ENCODE measurements at regions not wholly inside any gene's neighbourhood (a gene's known extent, or its start where the extent isn't known, plus 50 kb on each side); places are given as distances from the start of the nearest gene placed in this dataset.
"Not testable (repeated sequence)": the region's sequence is repeated elsewhere in the genome, so short reads cannot be mapped to it uniquely, and the experiment has no call there.

- DNase-seq: peak; percentile 87
Measured at GRCh38 chr18:41113885-41114482, 841.0 kb upstream of the PIK3C3 start.

- no peak for DNase-seq
Measured at GRCh38 chr18:41099451-41099850, 855.6 kb upstream of the PIK3C3 start.

- peak; percentile 52 for DNase-seq
Measured at GRCh38 chr18:41096504-41096903, 858.5 kb upstream of the PIK3C3 start.

GRCh38 chr18:41077076-41077475 lies 878.0 kb upstream of the PIK3C3 start:
- DNase-seq: no peak

GRCh38 chr18:41075212-41075611 lies 879.8 kb upstream of the PIK3C3 start:
- peak; percentile 91 for DNase-seq

- peak; percentile 89 for DNase-seq
Measured at GRCh38 chr18:41073372-41073954, 881.6 kb upstream of the PIK3C3 start.

- no peak for DNase-seq
Measured at GRCh38 chr18:41072946-41073345, 882.1 kb upstream of the PIK3C3 start.

GRCh38 chr18:41071826-41072225 lies 883.2 kb upstream of the PIK3C3 start:
- no peak for DNase-seq

- no peak for DNase-seq
Measured at GRCh38 chr18:41069167-41069566, 885.9 kb upstream of the PIK3C3 start.

- no peak for DNase-seq
Measured at GRCh38 chr18:41064916-41065315, 890.1 kb upstream of the PIK3C3 start.

- DNase-seq: no peak
Measured at GRCh38 chr18:41060967-41061366, 894.1 kb upstream of the PIK3C3 start.

GRCh38 chr18:41059126-41059415 lies 896.0 kb upstream of the PIK3C3 start:
- no peak for DNase-seq

GRCh38 chr18:41058351-41059125 lies 896.5 kb upstream of the PIK3C3 start:
- peak; percentile 39 for DNase-seq

GRCh38 chr18:41052625-41053024 lies 902.4 kb upstream of the PIK3C3 start:
- DNase-seq: no peak

- not testable (repeated sequence) for DNase-seq
Measured at GRCh38 chr18:41046250-41046649, 908.8 kb upstream of the PIK3C3 start.

GRCh38 chr18:41043876-41044275 lies 911.2 kb upstream of the PIK3C3 start:
- DNase-seq: no peak

GRCh38 chr18:41042866-41043265 lies 912.2 kb upstream of the PIK3C3 start:
- peak; percentile 3 for DNase-seq

GRCh38 chr18:41038071-41038470 lies 917.0 kb upstream of the PIK3C3 start:
- DNase-seq: peak; percentile 8

- no peak for DNase-seq
Measured at GRCh38 chr18:41036346-41036745, 918.7 kb upstream of the PIK3C3 start.

GRCh38 chr18:41034413-41034812 lies 920.6 kb upstream of the PIK3C3 start:
- DNase-seq: no peak

- no peak for DNase-seq
Measured at GRCh38 chr18:41025666-41026065, 929.4 kb upstream of the PIK3C3 start.

GRCh38 chr18:41024792-41025191 lies 930.2 kb upstream of the PIK3C3 start:
- DNase-seq: no peak

- peak; percentile 13 for DNase-seq
Measured at GRCh38 chr18:41022484-41022883, 932.5 kb upstream of the PIK3C3 start.

- DNase-seq: no peak
Measured at GRCh38 chr18:41021089-41021488, 933.9 kb upstream of the PIK3C3 start.

GRCh38 chr18:41012194-41012593 lies 942.8 kb upstream of the PIK3C3 start:
- DNase-seq: no peak

Data from fibroblast of skin of right quadriceps (primary cell).